A673 (cell line): ENCODE measurements at regions not wholly inside any gene's neighbourhood (a gene's known extent, or its start where the extent isn't known, plus 50 kb on each side); places are given as distances from the start of the nearest gene placed in this dataset.

Experiments
- CTCF ChIP-seq: fragments of 300-800, 200-600 bp; sonication (generic); conservative IDR thresholded peaks from 2 replicates; pipeline ENCODE4 v1.5.1; 2017; ENCODE audit warnings: low read depth, mild to moderate bottlenecking, antibody characterized with exemption, low read length, moderate library complexity, mixed read lengths
- EZH2 ChIP-seq: fragments of 200-600 bp; sonication (generic); IDR thresholded peaks from 2 replicates; pipeline ENCODE4 v1.6.1; 2017; ENCODE audit warnings: borderline replicate concordance, low read depth, mild to moderate bottlenecking, mixed read lengths, antibody characterized with exemption, low read length; ENCODE audit not compliant: poor library complexity, severe bottlenecking

DNA sequence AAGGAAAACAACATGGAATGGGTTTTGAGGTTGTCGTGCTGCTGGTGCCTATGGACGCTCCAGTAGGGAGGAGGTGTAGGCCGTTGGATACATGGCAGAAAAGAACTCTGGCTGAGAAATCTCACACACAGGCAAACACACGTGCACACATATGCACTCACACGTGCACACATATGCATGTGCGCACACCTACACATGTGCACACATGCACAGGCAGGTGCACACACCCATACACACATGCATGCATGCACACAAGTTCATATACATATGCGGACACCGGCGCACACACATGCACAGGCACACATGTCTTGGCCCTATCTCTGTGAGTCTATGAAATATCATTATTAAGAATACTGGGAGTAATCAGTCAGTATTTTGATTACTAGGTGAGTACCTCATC, 150.4 kb downstream of the LRRC30 start:
- TF ChIP-seq CTCF (no peak), EZH2 (no peak)
